Lower leg skin (tissue), 4 donors: ENCODE measurements at regions not wholly inside any gene's neighbourhood (a gene's known extent, or its start where the extent isn't known, plus 50 kb on each side); places are given as distances from the start of the nearest gene placed in this dataset.

Source experiments
- DNase-seq, 2 donors: peaks; one replicate each; pipeline ENCODE4 v3.0.0-alpha.2; 2019; ENCODE audit warnings: low spot score in 2 of 2
- H3K4me3 ChIP-seq: fragments of 200-600 bp; sonication (generic); 2 replicates; pipeline ENCODE4 v1.5.1; 2017; ENCODE audit warnings: mild to moderate bottlenecking, low read depth; ENCODE audit not compliant: poor library complexity, severe bottlenecking
- POLR2A ChIP-seq, 2 donors: fragments of 450-650 bp; IDR thresholded peaks; one replicate each; pipeline ENCODE4 v1.6.1; 2016 to 2017; ENCODE audit warnings: antibody characterized with exemption in 2 of 2, mild to moderate bottlenecking in 1 of 2, moderate library complexity in 1 of 2
- WGBS, 2 donors: methylation state at CpG; one replicate each; pipeline ENCODE4 v1.1.5; 2018; 5-methylcytosine and 5-hydroxymethylcytosine counted together
- intact Hi-C: fragments of 100-400 bp; cut with DNase I; formaldehyde crosslinking; loops from one replicate; pipeline ENCODE4 v1.15.0; 2023; ENCODE audit warnings: low total_unique reads
- TF ChIP-seq, protein P1 (sequence below), 3 donors: fragments of 450-650 bp; IDR thresholded peaks; one replicate each; pipeline ENCODE4 v1.5.1; 2016; ENCODE audit warnings: antibody characterized with exemption in 3 of 3, mild to moderate bottlenecking in 3 of 3, moderate library complexity in 2 of 3

- intact Hi-C loops, result no loop called here
- TF ChIP-seq, protein P1, sequence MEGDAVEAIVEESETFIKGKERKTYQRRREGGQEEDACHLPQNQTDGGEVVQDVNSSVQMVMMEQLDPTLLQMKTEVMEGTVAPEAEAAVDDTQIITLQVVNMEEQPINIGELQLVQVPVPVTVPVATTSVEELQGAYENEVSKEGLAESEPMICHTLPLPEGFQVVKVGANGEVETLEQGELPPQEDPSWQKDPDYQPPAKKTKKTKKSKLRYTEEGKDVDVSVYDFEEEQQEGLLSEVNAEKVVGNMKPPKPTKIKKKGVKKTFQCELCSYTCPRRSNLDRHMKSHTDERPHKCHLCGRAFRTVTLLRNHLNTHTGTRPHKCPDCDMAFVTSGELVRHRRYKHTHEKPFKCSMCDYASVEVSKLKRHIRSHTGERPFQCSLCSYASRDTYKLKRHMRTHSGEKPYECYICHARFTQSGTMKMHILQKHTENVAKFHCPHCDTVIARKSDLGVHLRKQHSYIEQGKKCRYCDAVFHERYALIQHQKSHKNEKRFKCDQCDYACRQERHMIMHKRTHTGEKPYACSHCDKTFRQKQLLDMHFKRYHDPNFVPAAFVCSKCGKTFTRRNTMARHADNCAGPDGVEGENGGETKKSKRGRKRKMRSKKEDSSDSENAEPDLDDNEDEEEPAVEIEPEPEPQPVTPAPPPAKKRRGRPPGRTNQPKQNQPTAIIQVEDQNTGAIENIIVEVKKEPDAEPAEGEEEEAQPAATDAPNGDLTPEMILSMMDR (IDR thresholded peaks at IDR 0.05), result no peak
- no peak for TF ChIP-seq POLR2A (IDR thresholded peaks at IDR 0.05)
- H3K4me3 ChIP-seq, result no peak overlapping the region
- 67 to 73% methylated on average over 4 of the region's 4 CpGs for WGBS, 2 donors
- no peak for DNase-seq
Observed at GRCh38 chr7:130923365-130923764, 189.4 kb upstream of the KLF14 start.

DNA sequence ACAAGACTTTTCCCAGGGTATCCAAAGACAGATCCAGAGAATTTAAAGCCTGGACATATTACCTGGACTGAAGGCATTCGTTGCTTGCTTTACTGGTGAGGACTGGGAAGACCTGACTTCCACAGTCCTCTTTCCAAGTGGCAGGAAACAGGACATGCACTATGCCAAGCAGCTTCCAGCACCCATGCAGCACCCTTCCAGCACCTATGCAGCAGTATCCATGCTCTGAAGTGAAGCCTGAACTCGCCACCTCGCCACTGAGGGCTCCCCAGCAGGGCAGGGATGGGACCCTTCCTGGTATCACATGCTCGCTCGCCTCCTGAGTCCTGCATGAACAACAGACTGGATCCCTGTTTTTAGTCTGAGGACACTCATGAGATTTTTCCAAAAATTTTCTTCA lies 189.9 kb upstream of the KLF14 start:
- TF ChIP-seq, protein P1 (IDR thresholded peaks at IDR 0.05), result no peak
- TF ChIP-seq POLR2A (IDR thresholded peaks at IDR 0.05), result no peak
- H3K4me3 ChIP-seq, result no peak overlapping the region
- intact Hi-C loops, result no loop called here

GRCh38 chr7:130925136-130925794 lies 191.3 kb upstream of the KLF14 start:
- intact Hi-C loops, result no loop called here
- no peak for DNase-seq
- no peak for TF ChIP-seq POLR2A (IDR thresholded peaks at IDR 0.05)
- TF ChIP-seq, protein P1 (IDR thresholded peaks at IDR 0.05), result no peak
- 84 to 94% methylated on average over 8 of the region's 8 CpGs for WGBS, 2 donors
- no peak overlapping the region for H3K4me3 ChIP-seq

More for the DNA sequence above, 189.9 kb upstream of the KLF14 start:
- 91 to 93% methylated on average over 5 of the region's 5 CpGs for WGBS, 2 donors
- no peak for DNase-seq

DNA sequence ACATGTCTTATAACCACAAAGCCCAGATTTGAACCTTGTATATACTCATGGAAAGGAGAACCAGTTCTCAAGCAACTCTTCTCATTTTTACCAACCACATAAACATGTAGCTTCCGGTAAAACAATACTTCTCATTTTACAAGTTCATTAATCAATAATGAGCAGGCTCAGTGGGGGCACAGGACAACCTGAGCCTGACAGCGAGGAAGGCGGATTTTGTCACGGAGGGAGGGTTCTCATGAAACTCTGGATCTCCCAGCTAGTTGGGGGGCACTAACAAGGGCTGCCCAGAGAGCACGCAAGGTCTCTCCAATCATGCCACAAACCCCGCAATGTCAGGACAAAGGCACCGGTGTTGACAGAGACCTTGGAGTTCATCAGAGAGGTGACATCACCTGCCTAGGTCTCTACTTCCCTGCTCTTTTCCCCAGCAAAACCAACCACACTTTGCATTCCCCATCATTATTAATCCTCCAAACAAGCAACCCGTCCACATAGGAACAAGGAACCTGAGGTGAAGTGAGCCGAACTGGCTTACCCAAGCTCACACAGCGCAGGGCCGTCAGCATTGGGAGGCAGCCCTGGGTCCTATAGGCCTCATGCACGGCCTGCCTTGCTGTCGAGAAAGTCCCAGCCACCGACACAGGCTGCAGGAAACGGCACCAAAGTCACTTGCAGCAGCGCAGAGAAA lies 192.1 kb upstream of the KLF14 start:
- intact Hi-C loops, result no loop called here
- DNase-seq, result no peak
- TF ChIP-seq, protein P1 (IDR thresholded peaks at IDR 0.05), result no peak
- no peak for TF ChIP-seq POLR2A (IDR thresholded peaks at IDR 0.05)
- H3K4me3 ChIP-seq, result no peak overlapping the region
- 80 to 89% methylated on average over 16 of the region's 16 CpGs for WGBS, 2 donors

- TF ChIP-seq POLR2A (IDR thresholded peaks at IDR 0.05), result no peak
- TF ChIP-seq, protein P1 (IDR thresholded peaks at IDR 0.05), result no peak
- H3K4me3 ChIP-seq, result no peak overlapping the region
- intact Hi-C loops, result no loop called here
- no peak for DNase-seq
- WGBS, 2 donors, result 87 to 89% methylated on average over 5 of the region's 5 CpGs
Observed at GRCh38 chr7:130927062-130927461, 193.1 kb upstream of the KLF14 start.
